22Rv1 (cell line): ENCODE measurements at regions not wholly inside any gene's neighbourhood (a gene's known extent, or its start where the extent isn't known, plus 50 kb on each side); places are given as distances from the start of the nearest gene placed in this dataset.

ENCODE experiments used
- H3K27ac ChIP-seq: fragments of 450-650 bp; 2 replicates; pipeline ENCODE4 v1.5.1; 2017
- CTCF ChIP-seq: fragments of 450-650 bp; IDR thresholded peaks from 2 replicates; pipeline ENCODE4 v1.5.1; 2017; ENCODE audit warnings: mild to moderate bottlenecking
- ZFX ChIP-seq: fragments of 450-650 bp; IDR thresholded peaks from 2 replicates; pipeline ENCODE4 v1.6.1; 2017; ENCODE audit warnings: antibody characterized with exemption, borderline replicate concordance

- TF ChIP-seq CTCF: no peak
- TF ChIP-seq ZFX: no peak
These were observed 93.3 kb upstream of the TOM1L1 start for GRCh38 chr17:54807331-54807730.

DNA sequence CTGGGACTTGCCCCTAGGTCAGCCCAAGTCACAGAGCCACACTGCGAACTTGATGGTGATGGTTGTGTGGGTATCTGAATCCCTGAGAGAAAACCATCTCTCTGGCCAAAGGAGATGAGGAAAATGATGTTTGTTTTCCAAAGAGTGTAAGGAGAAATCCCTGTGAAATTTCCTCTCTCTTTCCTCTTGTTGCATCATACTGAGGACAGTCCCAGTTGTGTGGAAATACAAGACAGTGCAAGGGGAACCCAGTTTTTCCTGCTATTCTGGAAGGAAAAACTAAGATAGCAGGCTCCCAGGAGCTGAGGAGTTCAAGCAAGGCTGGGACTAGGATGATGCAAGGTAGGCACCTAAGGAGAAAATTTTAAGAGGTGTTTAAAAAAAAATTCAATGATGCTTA lies 86.8 kb upstream of the TOM1L1 start:
- TF ChIP-seq CTCF: no peak
- no peak for TF ChIP-seq ZFX
- H3K27ac ChIP-seq: no peak overlapping the region

More at GRCh38 chr17:54807331-54807730, 93.3 kb upstream of the TOM1L1 start:
- H3K27ac ChIP-seq: no peak overlapping the region

DNA sequence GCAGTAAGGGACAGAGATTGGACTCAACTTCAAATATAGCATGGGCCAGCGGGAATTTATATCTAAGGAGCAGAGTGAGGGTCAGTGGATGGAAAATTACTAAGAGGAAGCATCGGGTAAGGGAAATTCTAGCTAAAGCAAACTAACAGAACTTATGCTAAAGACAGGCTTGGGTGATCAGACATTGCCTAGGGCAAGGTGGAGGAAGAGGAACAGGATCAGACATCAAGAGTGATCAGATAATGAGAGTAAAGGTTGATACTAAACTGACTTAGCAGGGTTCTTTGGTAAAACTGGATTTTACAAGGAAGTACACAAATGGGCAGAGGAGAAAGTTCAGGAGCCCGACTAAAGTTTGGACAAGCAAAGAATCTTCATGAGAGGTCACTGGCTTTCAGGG lies 86.3 kb upstream of the TOM1L1 start:
- TF ChIP-seq CTCF: no peak
- TF ChIP-seq ZFX: no peak
- H3K27ac ChIP-seq: no peak overlapping the region

DNA sequence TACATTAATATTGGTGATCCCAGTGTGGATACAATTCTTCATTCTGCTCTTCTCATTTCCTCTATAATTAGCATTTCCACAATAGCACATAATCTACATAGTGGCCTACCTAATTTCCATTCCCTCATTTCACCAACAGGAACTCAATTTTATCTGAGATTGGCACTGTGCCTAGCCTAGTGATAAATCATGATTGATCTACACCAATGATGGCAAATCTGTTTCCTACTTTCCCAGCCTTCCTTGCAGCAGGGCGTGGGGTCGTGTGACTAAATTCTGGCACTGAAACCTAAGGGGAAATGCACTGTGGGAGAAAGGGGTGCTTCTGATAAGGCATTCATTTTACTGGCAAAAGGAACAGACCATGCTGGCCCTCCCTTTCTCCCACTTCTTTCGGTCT lies 66.6 kb upstream of the TOM1L1 start:
- TF ChIP-seq CTCF (no peak), ZFX (no peak)
- no peak overlapping the region for H3K27ac ChIP-seq

DNA sequence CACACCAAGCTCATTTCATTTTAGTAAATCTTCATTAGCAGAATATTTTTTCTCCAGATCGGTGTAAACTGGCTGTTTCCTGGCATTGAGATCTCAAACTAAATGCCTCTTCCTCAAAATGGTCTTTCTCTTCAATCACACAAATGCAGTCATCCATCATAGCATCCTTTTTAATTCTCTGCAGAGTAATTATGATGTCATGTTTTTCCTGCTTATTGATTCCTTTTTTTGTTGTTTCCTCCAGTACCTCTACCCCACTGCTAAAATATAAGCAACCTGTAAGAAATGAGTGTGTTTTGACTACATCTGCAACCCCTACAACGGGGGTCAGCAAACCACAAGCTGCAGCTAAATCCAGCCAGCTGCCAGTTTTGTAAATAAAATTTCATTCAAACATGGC lies 65.6 kb upstream of the TOM1L1 start:
- no peak overlapping the region for H3K27ac ChIP-seq
- TF ChIP-seq ZFX: no peak
- TF ChIP-seq CTCF: no peak

- TF ChIP-seq CTCF (no peak), ZFX (no peak)
- H3K27ac ChIP-seq: no peak overlapping the region
These were observed 63.8 kb upstream of the TOM1L1 start for GRCh38 chr17:54836723-54837462.

GRCh38 chr17:54838651-54839421 lies 61.8 kb upstream of the TOM1L1 start:
- no peak overlapping the region for H3K27ac ChIP-seq
- TF ChIP-seq ZFX (no peak), CTCF (no peak)
